H9 (cell line): ENCODE measurements at regions not wholly inside any gene's neighbourhood (a gene's known extent, or its start where the extent isn't known, plus 50 kb on each side); places are given as distances from the start of the nearest gene placed in this dataset.

Source experiments
- DNase-seq: peaks from one replicate; pipeline ENCODE4 v3.0.0-alpha.2; 2017
- H2AFZ ChIP-seq: one replicate; pipeline ENCODE4 v1.6.1; 2013; ENCODE audit warnings: mild to moderate bottlenecking, low read length, control low read depth, moderate library complexity
- H2AK5ac ChIP-seq: 2 replicates; pipeline ENCODE4 v1.6.1; 2013; ENCODE audit warnings: low read length, control low read depth, mixed read lengths; ENCODE audit not compliant: insufficient read length
- H2BK120ac ChIP-seq: one replicate; pipeline ENCODE4 v1.6.1; 2013; ENCODE audit warnings: low read depth, mild to moderate bottlenecking, low read length, control low read depth, inconsistent platforms; ENCODE audit not compliant: poor library complexity, severe bottlenecking
- H2BK12ac ChIP-seq: 2 replicates; pipeline ENCODE4 v1.6.1; 2013; ENCODE audit warnings: low read length, control low read depth, mixed read lengths, low read depth; ENCODE audit not compliant: insufficient read length
- H2BK15ac ChIP-seq: 2 replicates; pipeline ENCODE4 v1.6.1; 2013; ENCODE audit warnings: low read depth, low read length, control low read depth
- H2BK20ac ChIP-seq: one replicate; pipeline ENCODE4 v1.6.1; 2013; ENCODE audit warnings: low read depth, mild to moderate bottlenecking, low read length, control low read depth, inconsistent platforms; ENCODE audit not compliant: poor library complexity, severe bottlenecking
- H2BK5ac ChIP-seq: 2 replicates; pipeline ENCODE4 v1.6.1; 2013; ENCODE audit warnings: low read length, control low read depth, mixed read lengths; ENCODE audit not compliant: insufficient read length
- H3K14ac ChIP-seq: 2 replicates; pipeline ENCODE4 v1.6.1; 2013; ENCODE audit warnings: low read length, control low read depth; ENCODE audit not compliant: insufficient read depth
- H3K18ac ChIP-seq: 2 replicates; pipeline ENCODE4 v1.6.1; 2013; ENCODE audit warnings: low read depth, mild to moderate bottlenecking, mixed read lengths, low read length, control low read depth; ENCODE audit not compliant: insufficient read length
- H3K23ac ChIP-seq: 2 replicates; pipeline ENCODE4 v1.6.1; 2013; ENCODE audit warnings: low read length, control low read depth, mixed read lengths, low read depth; ENCODE audit not compliant: insufficient read length
- H3K23me2 ChIP-seq: 2 replicates; pipeline ENCODE4 v1.6.1; 2013; ENCODE audit warnings: low read depth, mild to moderate bottlenecking, mixed read lengths, low read length, control low read depth; ENCODE audit not compliant: insufficient read length, poor library complexity, severe bottlenecking
- H3K27ac ChIP-seq: 2 replicates; pipeline ENCODE4 v1.5.1; 2013; ENCODE audit warnings: low read length, control low read depth, mixed read lengths, low read depth; ENCODE audit not compliant: insufficient read length
- H3K27me3 ChIP-seq: 2 replicates; pipeline ENCODE4 v1.6.1; 2013; ENCODE audit warnings: low read length, control low read depth, inconsistent platforms; ENCODE audit not compliant: insufficient read depth
- H3K4ac ChIP-seq: 2 replicates; pipeline ENCODE4 v1.6.1; 2013; ENCODE audit warnings: low read depth, mild to moderate bottlenecking, control low read depth, inconsistent platforms, low read length, moderate library complexity
- H3K4me1 ChIP-seq: 2 replicates; pipeline ENCODE4 v1.6.1; 2013; ENCODE audit warnings: low read length, control low read depth, inconsistent platforms; ENCODE audit not compliant: insufficient read depth
- H3K4me2 ChIP-seq: 2 replicates; pipeline ENCODE4 v1.6.1; 2013; ENCODE audit warnings: low read length, control low read depth, mixed read lengths; ENCODE audit not compliant: insufficient read length, insufficient read depth
- H3K56ac ChIP-seq: 2 replicates; pipeline ENCODE4 v1.6.1; 2013; ENCODE audit warnings: low read depth, mild to moderate bottlenecking, mixed read lengths, low read length, control low read depth; ENCODE audit not compliant: insufficient read length
- H3K79me1 ChIP-seq: 2 replicates; pipeline ENCODE4 v1.6.1; 2013; ENCODE audit warnings: low read depth, mild to moderate bottlenecking, moderate library complexity, low read length, control low read depth, inconsistent platforms; ENCODE audit not compliant: insufficient read depth, poor library complexity, severe bottlenecking
- H3K79me2 ChIP-seq: 2 replicates; pipeline ENCODE4 v1.6.1; 2013; ENCODE audit warnings: low read length, control low read depth, inconsistent platforms; ENCODE audit not compliant: insufficient read depth
- H3K9ac ChIP-seq: 2 replicates; pipeline ENCODE4 v1.6.1; 2013; ENCODE audit warnings: low read length, control low read depth, mixed read lengths; ENCODE audit not compliant: insufficient read length; ENCODE audit errors: extremely low read depth
- H3K9me3 ChIP-seq: one replicate; pipeline ENCODE4 v1.6.1; 2013; ENCODE audit warnings: low read depth, low read length, inconsistent platforms; ENCODE audit not compliant: control insufficient read depth
- H3T11ph ChIP-seq: one replicate; pipeline ENCODE4 v1.6.1; 2013; ENCODE audit warnings: mild to moderate bottlenecking, low read length, control low read depth, inconsistent platforms
- H4K20me1 ChIP-seq: one replicate; pipeline ENCODE4 v1.6.1; 2013; ENCODE audit not compliant: control insufficient read depth, insufficient read length, insufficient read depth
- H4K5ac ChIP-seq: 2 replicates; pipeline ENCODE4 v1.6.1; 2013; ENCODE audit warnings: low read depth, mild to moderate bottlenecking, mixed read lengths, low read length, control low read depth; ENCODE audit not compliant: insufficient read length
- H4K8ac ChIP-seq: replicated peaks from 2 replicates; pipeline ENCODE4 v1.6.1; 2013; ENCODE audit warnings: low read length, control low read depth, mixed read lengths, low read depth; ENCODE audit not compliant: insufficient read length
- H4K91ac ChIP-seq: 2 replicates; pipeline ENCODE4 v1.6.1; 2013; ENCODE audit warnings: low read depth, mild to moderate bottlenecking, moderate library complexity, mixed read lengths, low read length, control low read depth; ENCODE audit not compliant: insufficient read length
- H3K27ac Mint-ChIP-seq, 3 experiments: 2 replicates in 2 of 3; 3 replicates in 1 of 3; pipeline ENCODE4 v1.8.0; 2020 to 2021; ENCODE audit warnings: mixed read lengths in 3 of 3, mild to moderate bottlenecking in 1 of 3, moderate library complexity in 1 of 3
- H3K27me3 Mint-ChIP-seq: 2 replicates; pipeline ENCODE4 v1.8.0; 2021; ENCODE audit warnings: low read depth, mild to moderate bottlenecking, moderate library complexity, mixed read lengths
- H3K36me3 Mint-ChIP-seq, 3 experiments: 2 replicates in 2 of 3; 3 replicates in 1 of 3; pipeline ENCODE4 v1.8.0; 2020 to 2021; ENCODE audit warnings: low read depth in 3 of 3, mixed read lengths in 3 of 3; ENCODE audit not compliant: insufficient read depth in 1 of 3
- H3K4me1 Mint-ChIP-seq, 2 experiments: 2 replicates each; pipeline ENCODE4 v1.8.0; 2020; ENCODE audit warnings: mixed read lengths in 2 of 2
- H3K4me3 Mint-ChIP-seq, 2 experiments: 2 replicates in 1 of 2; 3 replicates in 1 of 2; pipeline ENCODE4 v1.8.0; 2020 to 2021; ENCODE audit warnings: mild to moderate bottlenecking in 2 of 2, mixed read lengths in 2 of 2, moderate library complexity in 1 of 2
- H3K9me3 Mint-ChIP-seq, 2 experiments: 2 replicates in 1 of 2; 3 replicates in 1 of 2; pipeline ENCODE4 v1.8.0; 2020; ENCODE audit warnings: mild to moderate bottlenecking in 2 of 2, mixed read lengths in 2 of 2, moderate library complexity in 1 of 2
- WGBS: extraction: QIAGEN DNeasy Blood & Tissue Kit; methylation state at CpG from one replicate; pipeline ENCODE4 v1.1.7; 2013; ENCODE audit warnings: missing lambda C conversion rate, low lambda C conversion rate, mixed read lengths; ENCODE audit not compliant: insufficient read length; ENCODE audit errors: extremely low coverage; 5-methylcytosine and 5-hydroxymethylcytosine counted together
- TF ChIP-seq, protein P1 (sequence below): fragments of 200-600 bp; sonication (generic); conservative IDR thresholded peaks from 3 replicates; pipeline ENCODE4 v1.8.0; 2021; ENCODE audit warnings: antibody characterized with exemption, mild to moderate bottlenecking

DNA sequence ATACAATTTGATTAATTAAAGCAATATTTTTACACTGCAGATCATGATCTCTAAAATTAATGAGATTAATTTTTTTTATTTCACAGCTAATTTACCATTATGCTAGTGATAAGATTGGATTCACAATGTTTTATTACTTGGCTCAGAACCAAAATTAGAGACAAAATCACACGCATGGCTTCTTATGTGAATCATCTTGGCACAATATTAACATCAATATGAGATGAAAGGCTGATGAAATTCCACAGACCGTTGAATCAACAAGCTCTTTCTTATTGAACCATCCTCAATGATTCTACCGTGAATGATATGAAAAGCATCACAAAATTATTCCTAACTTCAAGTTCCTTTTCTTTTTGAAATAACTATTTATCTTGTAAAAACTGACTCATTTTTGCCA is 544.9 kb downstream of the KCNT2 start:
- Histone ChIP-seq H2AFZ (no peak overlapping the region), H3K18ac (no peak overlapping the region), H4K5ac (no peak overlapping the region), H3T11ph (no peak overlapping the region), H3K4me1 (no peaks in the 10 kb centered on the region), H3K4ac (no peak overlapping the region), H3K4me2 (no peak overlapping the region), H4K91ac (no peak overlapping the region), H3K79me2 (no peaks in the 10 kb centered on the region), H3K23me2 (no peaks in the 10 kb centered on the region), H3K79me1 (no peaks in the 10 kb centered on the region), H3K14ac (no peak overlapping the region), H2BK5ac (no peak overlapping the region), H3K27me3 (no peaks in the 10 kb centered on the region), H2BK12ac (no peak overlapping the region), H4K20me1 (no peaks in the 10 kb centered on the region), H3K27ac (no peak overlapping the region), H3K23ac (no peak overlapping the region), H4K8ac (no peak overlapping the region), H3K9me3 (no peaks in the 10 kb centered on the region), H2BK15ac (no peak overlapping the region), H2BK20ac (no peak overlapping the region), H2AK5ac (no peak overlapping the region), H3K56ac (no peak overlapping the region), H3K9ac (no peak overlapping the region), H2BK120ac (no peak overlapping the region)
- H3K4me1 Mint-ChIP-seq: peaks cover 3 to 4% of the 10 kb centered on the region in 2 experiments; a peak in 2 of 4 replicates
- H3K4me3 Mint-ChIP-seq: no peak overlapping the region
- H3K36me3 Mint-ChIP-seq: no peaks in the 10 kb centered on the region
- H3K27ac Mint-ChIP-seq: no peak overlapping the region; a peak in 1 of 7 replicates
- no peak for DNase-seq
- H3K9me3 Mint-ChIP-seq: no peaks in the 10 kb centered on the region
- WGBS: no CpG with 5 or more reads among the region's 3 CpGs
- H3K27me3 Mint-ChIP-seq: no peaks in the 10 kb centered on the region
- TF ChIP-seq, protein P1, sequence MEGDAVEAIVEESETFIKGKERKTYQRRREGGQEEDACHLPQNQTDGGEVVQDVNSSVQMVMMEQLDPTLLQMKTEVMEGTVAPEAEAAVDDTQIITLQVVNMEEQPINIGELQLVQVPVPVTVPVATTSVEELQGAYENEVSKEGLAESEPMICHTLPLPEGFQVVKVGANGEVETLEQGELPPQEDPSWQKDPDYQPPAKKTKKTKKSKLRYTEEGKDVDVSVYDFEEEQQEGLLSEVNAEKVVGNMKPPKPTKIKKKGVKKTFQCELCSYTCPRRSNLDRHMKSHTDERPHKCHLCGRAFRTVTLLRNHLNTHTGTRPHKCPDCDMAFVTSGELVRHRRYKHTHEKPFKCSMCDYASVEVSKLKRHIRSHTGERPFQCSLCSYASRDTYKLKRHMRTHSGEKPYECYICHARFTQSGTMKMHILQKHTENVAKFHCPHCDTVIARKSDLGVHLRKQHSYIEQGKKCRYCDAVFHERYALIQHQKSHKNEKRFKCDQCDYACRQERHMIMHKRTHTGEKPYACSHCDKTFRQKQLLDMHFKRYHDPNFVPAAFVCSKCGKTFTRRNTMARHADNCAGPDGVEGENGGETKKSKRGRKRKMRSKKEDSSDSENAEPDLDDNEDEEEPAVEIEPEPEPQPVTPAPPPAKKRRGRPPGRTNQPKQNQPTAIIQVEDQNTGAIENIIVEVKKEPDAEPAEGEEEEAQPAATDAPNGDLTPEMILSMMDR: no peak
